ENCODE measurements at regions not wholly inside any gene's neighbourhood (a gene's known extent, or its start where the extent isn't known, plus 50 kb on each side); places are given as distances from the start of the nearest gene placed in this dataset.

DNA sequence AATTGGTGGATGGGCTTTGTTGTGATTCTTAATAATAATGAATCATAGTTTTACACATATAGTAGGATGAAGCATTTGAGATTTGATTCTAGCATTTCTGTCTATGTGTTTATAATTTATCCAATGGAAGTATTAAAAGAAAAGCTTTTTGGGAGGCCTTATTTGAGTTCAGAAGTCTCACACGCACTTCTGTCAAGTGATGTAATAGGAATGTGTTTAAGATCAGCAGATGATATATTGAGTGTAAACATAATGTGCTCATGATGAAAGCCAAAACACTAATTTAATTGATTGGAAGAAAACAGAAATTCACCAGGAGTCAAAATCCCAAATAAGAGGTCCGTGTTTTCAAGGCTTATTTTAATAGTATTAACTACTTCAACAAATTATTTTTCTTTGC lies 435.6 kb upstream of the HSF2 start:
- TF ChIP-seq POLR2A (IDR thresholded peaks at IDR 0.05; ENCODE audit: low read depth, low read length) (no peak), POLR2AphosphoS5 (IDR thresholded peaks at IDR 0.05; ENCODE audit: low read depth, low read length) (no peak), TAF1 (IDR thresholded peaks at IDR 0.05; ENCODE audit: borderline replicate concordance, low read depth, low read length) (no peak)
- no peak for FAIRE-seq
- no peak for DNase-seq (ENCODE audit: insufficient read length)

DNA sequence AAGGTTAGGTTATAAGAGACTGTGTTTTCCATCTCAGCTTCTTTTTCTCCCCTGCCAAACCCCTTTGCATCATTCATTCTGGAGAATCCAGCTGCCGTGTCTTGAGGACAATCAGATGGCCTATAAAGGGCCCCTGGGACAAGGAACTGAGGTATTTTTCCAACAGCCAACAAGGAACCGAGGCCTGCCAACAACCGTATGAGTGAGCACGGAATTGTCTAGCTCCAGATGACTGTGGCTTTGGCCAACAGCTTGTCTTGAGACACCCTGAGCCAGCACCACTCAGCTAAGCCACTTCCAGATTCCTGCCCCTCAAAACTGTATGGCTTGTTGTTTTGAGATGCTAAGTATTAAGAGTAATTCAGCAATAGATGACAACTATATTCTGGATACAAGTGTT lies 433.7 kb upstream of the HSF2 start:
- DNase-seq (ENCODE audit: insufficient read length), result no peak
- FAIRE-seq, result no peak
- TF ChIP-seq POLR2A (IDR thresholded peaks at IDR 0.05; ENCODE audit: low read depth, low read length) (no peak), TAF1 (IDR thresholded peaks at IDR 0.05; ENCODE audit: borderline replicate concordance, low read depth, low read length) (no peak), POLR2AphosphoS5 (IDR thresholded peaks at IDR 0.05; ENCODE audit: low read depth, low read length) (no peak)

DNA sequence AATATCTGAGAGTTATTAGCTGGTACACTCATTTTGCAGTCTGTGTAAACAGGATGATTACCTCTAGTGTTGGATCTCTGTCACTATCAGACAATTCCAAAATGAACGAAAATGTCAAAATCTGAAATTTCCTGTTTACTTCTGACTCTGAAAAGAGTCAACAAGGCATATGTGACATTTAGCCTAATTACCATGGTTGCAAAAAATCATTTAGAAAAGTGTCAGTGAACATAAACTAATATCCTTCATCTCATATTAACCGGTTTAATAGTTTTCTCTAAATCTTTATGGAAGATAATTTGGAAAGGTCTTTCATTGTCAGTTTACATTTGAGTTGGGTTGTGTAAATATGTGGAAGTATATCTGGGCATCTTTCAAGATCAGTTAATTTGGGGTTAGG lies 431.8 kb upstream of the HSF2 start:
- no peak for DNase-seq (ENCODE audit: insufficient read length)
- no peak for FAIRE-seq
- TF ChIP-seq TAF1 (IDR thresholded peaks at IDR 0.05; ENCODE audit: borderline replicate concordance, low read depth, low read length), result no peak
- TF ChIP-seq POLR2AphosphoS5 (IDR thresholded peaks at IDR 0.05; ENCODE audit: low read depth, low read length), result no peak

DNA sequence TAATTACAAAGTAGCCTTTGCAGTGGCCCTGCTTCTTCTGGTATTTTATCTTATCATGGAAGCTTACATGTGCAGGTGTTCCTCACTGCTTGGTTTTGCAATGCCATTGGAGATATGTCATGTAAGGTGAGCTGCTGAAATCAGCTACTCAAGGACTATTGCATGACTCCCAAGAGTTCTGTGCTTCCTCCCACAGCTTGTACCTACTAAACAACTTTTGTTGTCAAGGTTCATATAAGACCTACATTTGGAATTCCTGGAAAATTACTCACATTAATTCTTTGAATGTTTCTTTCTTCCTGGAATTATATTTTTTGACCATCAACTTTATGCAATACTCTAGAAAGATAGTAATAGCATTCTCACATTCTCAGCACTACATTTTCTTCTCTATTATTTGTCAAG lies 427.5 kb upstream of the HSF2 start:
- no peak for FAIRE-seq
- TF ChIP-seq POLR2A (IDR thresholded peaks at IDR 0.05; ENCODE audit: low read depth, low read length) (no peak), POLR2AphosphoS5 (IDR thresholded peaks at IDR 0.05; ENCODE audit: low read depth, low read length) (no peak), TAF1 (IDR thresholded peaks at IDR 0.05; ENCODE audit: borderline replicate concordance, low read depth, low read length) (no peak)
- DNase-seq (ENCODE audit: insufficient read length), result no peak

DNA sequence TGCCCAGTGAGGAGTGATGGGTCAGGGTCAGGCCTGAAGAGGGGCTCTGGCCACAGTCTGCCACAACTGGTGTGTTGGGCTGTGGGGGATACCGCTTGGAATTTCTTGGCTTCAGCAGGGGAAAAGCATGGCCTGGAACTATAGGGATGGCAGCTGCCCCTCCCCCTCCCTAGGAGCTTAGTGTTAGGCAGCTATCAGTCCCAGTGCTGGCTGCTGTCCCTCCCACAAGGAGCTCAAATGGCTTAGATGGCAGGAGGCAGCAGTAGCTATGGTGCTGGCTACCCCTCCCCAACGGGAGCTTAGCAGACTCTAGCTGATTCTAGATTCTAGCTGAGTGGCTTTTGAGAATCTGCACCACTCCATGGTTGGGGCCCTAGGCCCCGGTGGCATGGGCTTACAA lies 414.5 kb upstream of the HSF2 start:
- TF ChIP-seq POLR2A (IDR thresholded peaks at IDR 0.05; ENCODE audit: low read depth, low read length) (no peak), POLR2AphosphoS5 (IDR thresholded peaks at IDR 0.05; ENCODE audit: low read depth, low read length) (no peak), TAF1 (IDR thresholded peaks at IDR 0.05; ENCODE audit: borderline replicate concordance, low read depth, low read length) (no peak)
- DNase-seq (ENCODE audit: insufficient read length) (no peak), FAIRE-seq (no peak)

DNA sequence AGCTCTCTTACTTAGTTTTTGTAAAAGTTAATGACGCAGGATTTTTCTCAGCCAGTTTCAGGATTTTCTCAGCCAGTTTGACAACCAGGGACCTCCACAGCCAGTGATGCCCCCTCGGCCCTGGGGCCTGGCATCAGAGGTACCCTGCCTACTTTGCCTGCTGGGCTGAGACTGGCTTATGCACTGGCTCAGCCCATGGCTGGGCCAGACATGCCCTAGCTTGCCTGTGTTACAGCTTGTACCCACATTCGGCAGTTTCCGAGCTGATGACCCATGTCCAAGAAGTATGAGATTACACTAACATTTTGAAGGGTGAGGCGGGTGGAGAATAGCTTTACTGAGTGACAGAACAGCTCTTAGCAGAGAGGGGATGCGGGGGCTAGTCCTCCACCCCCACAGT lies 406.1 kb upstream of the HSF2 start:
- no peak for FAIRE-seq
- no peak for TF ChIP-seq POLR2AphosphoS5 (IDR thresholded peaks at IDR 0.05; ENCODE audit: low read depth, low read length)
- TF ChIP-seq POLR2A (IDR thresholded peaks at IDR 0.05; ENCODE audit: low read depth, low read length), result no peak
- TF ChIP-seq TAF1 (IDR thresholded peaks at IDR 0.05; ENCODE audit: borderline replicate concordance, low read depth, low read length), result no peak
- DNase-seq (ENCODE audit: insufficient read length), result no peak

DNA sequence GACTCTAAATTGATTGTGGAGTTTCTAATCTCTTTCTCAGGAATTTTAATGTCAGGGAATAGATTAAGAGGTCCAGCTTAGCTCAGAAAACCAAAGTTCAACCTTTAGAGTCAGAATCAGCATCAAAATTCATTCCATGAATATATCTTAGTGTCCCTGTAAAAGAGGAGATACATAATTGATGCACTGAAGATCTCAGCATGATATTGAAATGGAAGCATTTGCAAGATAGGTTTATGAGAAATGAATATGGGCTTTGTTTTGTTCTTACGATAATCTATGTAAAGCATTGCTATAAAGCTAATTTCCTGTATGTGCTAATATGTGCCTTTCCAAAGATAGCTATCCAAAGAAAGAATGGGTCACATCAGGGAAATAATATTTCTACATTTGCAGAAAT lies 404.5 kb upstream of the HSF2 start:
- FAIRE-seq (no peak), DNase-seq (ENCODE audit: insufficient read length) (no peak)
- TF ChIP-seq POLR2AphosphoS5 (IDR thresholded peaks at IDR 0.05; ENCODE audit: low read depth, low read length) (no peak), POLR2A (IDR thresholded peaks at IDR 0.05; ENCODE audit: low read depth, low read length) (no peak), TAF1 (IDR thresholded peaks at IDR 0.05; ENCODE audit: borderline replicate concordance, low read depth, low read length) (no peak)

DNA sequence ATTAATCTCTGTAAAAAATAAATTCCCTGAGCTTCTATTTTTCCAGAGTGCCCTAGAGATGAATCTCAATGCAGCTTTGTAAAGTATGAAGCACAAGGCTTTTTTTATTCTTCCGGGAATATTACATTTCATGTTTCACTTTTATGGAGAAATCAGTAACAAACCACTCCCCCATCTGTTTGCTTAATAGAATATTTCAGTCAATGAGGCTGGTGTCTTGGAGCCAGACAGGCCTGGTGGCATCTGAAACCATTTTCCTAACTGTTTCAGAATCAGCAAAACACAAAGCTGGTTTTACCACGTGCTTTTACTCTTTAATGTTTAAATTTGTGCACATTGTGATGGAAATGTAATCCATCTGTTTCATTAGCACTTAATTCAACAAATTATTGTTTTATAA lies 400.8 kb upstream of the HSF2 start:
- TF ChIP-seq POLR2A (IDR thresholded peaks at IDR 0.05; ENCODE audit: low read depth, low read length) (no peak), TAF1 (IDR thresholded peaks at IDR 0.05; ENCODE audit: borderline replicate concordance, low read depth, low read length) (no peak), POLR2AphosphoS5 (IDR thresholded peaks at IDR 0.05; ENCODE audit: low read depth, low read length) (no peak)
- FAIRE-seq (no peak), DNase-seq (ENCODE audit: insufficient read length) (no peak)

DNA sequence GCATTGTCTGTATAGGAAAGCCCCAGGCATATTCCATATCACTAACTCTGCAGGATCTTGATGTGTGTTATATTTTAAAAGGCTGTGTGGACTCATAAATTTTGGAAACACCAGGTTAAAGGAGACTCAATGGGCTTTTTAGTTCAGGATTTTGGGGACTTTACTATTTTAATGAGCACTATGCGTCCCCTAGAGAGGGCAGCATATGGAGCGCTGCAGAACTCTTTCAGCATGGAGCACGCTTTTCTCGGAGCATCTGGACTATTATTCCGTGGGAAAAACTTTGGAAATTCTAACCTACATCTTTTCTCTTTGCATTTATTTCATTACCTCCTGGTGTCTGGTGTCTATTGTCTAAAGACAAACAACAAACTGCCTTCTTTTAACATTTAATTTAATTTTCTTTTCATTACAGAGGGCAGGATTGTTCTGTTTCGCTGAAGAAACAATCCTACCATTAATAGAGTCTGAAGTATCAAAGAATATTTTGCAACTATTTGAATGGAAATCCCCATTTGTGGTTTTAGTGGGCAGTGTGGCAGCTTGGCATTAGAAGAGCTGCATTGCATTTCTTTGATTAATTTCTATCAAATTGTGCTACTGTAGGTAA lies 399.9 kb upstream of the HSF2 start:
- no peak for FAIRE-seq
- TF ChIP-seq TAF1 (IDR thresholded peaks at IDR 0.05; ENCODE audit: borderline replicate concordance, low read depth, low read length) (no peak), POLR2A (IDR thresholded peaks at IDR 0.05; ENCODE audit: low read depth, low read length) (no peak), POLR2AphosphoS5 (IDR thresholded peaks at IDR 0.05; ENCODE audit: low read depth, low read length) (no peak)
- DNase-seq (ENCODE audit: insufficient read length), result no peak

DNA sequence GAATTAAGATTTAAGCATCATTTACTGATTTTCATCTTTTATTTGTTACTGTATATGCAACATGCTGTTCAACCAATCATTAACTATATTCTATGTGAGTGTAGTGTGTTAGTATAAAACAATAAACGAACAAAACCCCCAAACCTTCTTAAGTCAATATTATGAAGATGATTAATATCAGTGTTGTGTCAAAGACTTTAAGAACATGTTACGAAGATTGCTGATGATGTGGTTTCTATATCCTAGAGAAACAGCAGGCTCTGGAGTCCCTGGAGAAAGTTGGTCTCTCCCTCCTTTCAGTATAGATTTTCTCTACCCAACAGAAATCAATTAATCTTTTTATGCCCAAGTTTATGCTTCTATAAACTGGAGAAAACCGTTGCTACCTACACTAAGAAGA lies 393.8 kb upstream of the HSF2 start:
- no peak for FAIRE-seq
- TF ChIP-seq POLR2A (IDR thresholded peaks at IDR 0.05; ENCODE audit: low read depth, low read length) (no peak), POLR2AphosphoS5 (IDR thresholded peaks at IDR 0.05; ENCODE audit: low read depth, low read length) (no peak)

DNA sequence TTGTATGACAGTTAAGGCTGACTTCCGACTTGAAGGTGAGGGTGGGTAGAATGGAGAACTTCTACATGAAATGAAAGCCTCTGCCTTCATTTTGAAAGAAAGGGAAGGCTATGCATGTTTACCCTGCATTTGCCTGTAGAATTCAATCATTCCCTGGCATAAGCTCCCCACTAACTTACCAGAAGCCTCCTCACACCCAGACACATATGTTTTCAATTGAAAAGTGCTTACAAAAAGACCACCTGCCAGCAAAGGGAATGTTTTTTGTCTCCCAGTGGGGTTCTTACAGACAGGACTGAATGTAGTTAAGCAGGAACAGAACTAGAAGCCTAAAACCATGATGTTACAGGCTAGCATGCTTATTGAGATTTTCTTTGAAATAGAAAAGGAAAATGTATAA lies 392.1 kb upstream of the HSF2 start:
- no peak for DNase-seq (ENCODE audit: insufficient read length)
- no peak for TF ChIP-seq TAF1 (IDR thresholded peaks at IDR 0.05; ENCODE audit: borderline replicate concordance, low read depth, low read length)
- FAIRE-seq, result no peak

More for the DNA sequence above, 393.8 kb upstream of the HSF2 start:
- no peak for DNase-seq (ENCODE audit: insufficient read length)

DNA sequence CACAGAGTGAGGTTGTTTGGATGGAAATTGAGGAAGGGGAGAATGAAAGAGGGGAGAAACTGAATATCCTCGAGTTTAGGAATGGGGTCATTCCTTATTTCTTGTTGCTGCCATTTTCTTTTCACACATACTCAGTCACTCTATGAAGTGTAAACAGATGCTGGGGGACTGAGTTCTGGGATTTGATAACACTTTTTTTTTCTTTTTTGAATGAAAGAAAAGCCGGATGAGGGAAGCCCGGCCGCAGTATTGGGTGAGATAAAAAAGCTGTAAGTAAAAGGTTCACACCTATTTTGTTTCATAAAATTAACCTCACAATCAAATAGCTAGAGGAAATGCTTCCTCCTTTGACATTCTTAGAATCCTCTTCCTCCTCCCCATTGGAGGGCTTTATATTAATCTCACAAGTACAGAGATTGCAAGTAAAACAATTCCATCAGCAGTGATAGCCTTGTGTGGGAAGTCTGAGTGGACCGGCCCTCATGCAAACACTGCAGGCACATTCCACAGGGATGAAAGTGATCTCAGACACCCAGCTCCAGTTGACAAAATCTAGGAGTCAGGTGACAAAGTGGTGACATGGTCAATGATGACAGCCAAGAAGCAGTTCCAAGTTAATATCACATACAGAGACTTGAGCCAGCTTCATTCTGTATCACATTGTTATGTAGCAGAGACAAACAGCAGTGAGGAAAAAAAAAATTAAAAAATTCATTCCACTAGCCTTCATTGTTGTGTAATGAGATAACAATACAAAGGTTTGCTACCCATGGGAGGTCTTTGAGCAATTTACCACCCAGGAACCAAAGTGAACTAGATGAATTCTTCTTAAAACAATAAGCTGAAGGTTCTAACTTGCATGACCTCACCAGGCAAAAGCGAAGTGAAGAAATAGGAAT lies 391.1 kb upstream of the HSF2 start:
- DNase-seq (ENCODE audit: insufficient read length) (no peak), FAIRE-seq (no peak)
- TF ChIP-seq POLR2A (IDR thresholded peaks at IDR 0.05; ENCODE audit: low read depth, low read length) (no peak), TAF1 (IDR thresholded peaks at IDR 0.05; ENCODE audit: borderline replicate concordance, low read depth, low read length) (no peak), POLR2AphosphoS5 (IDR thresholded peaks at IDR 0.05; ENCODE audit: low read depth, low read length) (no peak)
